ENCODE measurements at regions not wholly inside any gene's neighbourhood (a gene's known extent, or its start where the extent isn't known, plus 50 kb on each side); places are given as distances from the start of the nearest gene placed in this dataset.

DNA sequence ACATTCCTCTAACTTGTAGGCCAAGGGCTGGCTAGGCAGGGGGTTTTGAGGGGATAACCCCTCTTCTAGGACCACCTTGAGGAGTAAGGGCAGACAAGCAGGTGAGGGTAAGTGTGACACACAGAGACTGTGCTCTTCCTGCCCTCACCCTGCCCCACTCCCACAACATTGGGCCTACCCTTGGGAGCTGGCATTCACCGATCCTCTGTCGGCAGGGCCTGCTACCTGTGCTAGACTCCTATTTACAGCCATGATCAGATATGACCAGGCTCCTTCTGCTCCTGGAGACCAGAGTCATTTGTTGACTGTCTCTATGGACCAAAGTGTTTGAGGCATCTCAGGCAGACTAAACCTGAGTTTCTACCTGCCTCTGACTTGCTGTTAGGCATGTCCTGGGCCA lies 68.3 kb downstream of the SYF2 start:
- H3K4me3 ChIP-seq (ENCODE audit: low read depth, low read length): no peak overlapping the region
- no peak for DNase-seq (ENCODE audit: low read depth)
- TF ChIP-seq CTCF (IDR thresholded peaks at IDR 0.05; ENCODE audit: insufficient read depth, low read depth, low read length): no peak

GRCh38 chr1:25161981-25162380 lies 70.3 kb downstream of the SYF2 start:
- TF ChIP-seq CTCF (IDR thresholded peaks at IDR 0.05; ENCODE audit: insufficient read depth, low read depth, low read length): no peak
- no peak overlapping the region for H3K4me3 ChIP-seq (ENCODE audit: low read depth, low read length)
- peak; percentile 13 for DNase-seq (ENCODE audit: low read depth)

- DNase-seq (ENCODE audit: low read depth): no peak
- no peak overlapping the region for H3K4me3 ChIP-seq (ENCODE audit: low read depth, low read length)
- no peak for TF ChIP-seq CTCF (IDR thresholded peaks at IDR 0.05; ENCODE audit: insufficient read depth, low read depth, low read length)
Observed at GRCh38 chr1:25157846-25158245, 74.5 kb downstream of the SYF2 start.

DNA sequence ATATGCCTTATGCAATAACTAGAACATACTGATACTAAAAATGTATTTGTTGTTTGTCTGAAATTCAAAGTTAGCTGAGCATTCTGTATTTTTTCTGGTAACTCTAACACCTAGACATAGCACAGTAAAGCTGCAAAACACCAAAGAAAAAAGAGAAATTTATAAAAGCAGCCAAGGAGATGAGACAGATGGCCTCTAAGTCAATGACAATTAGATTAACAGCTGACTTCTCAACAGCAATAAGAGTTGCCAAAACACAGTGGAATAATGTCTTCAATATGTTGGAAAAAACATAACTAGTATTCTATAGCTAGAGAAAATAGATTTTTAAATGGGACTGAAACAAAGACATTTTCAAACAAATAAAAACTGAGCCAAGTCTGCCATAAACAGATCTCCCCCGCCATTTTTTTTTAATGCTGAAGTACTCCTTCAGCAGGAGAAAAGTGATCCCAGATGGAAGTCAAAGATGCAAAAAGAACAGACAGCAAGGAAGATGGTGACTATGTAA lies 81.3 kb downstream of the SYF2 start:
- H3K4me3 ChIP-seq (ENCODE audit: low read depth, low read length): no peak overlapping the region
- no peak for TF ChIP-seq CTCF (IDR thresholded peaks at IDR 0.05; ENCODE audit: insufficient read depth, low read depth, low read length)
- DNase-seq (ENCODE audit: low read depth): no peak

GRCh38 chr1:25148673-25149300 lies 83.5 kb downstream of the SYF2 start:
- peak; percentile 3 for DNase-seq (ENCODE audit: low read depth)
- H3K4me3 ChIP-seq (ENCODE audit: low read depth, low read length): no peak overlapping the region
- peak; percentile 38 for TF ChIP-seq CTCF (IDR thresholded peaks at IDR 0.05; ENCODE audit: insufficient read depth, low read depth, low read length)

GRCh38 chr1:25146451-25146855 lies 85.8 kb downstream of the SYF2 start:
- no peak for DNase-seq (ENCODE audit: low read depth)
- no peak for TF ChIP-seq CTCF (IDR thresholded peaks at IDR 0.05; ENCODE audit: insufficient read depth, low read depth, low read length)
- H3K4me3 ChIP-seq (ENCODE audit: low read depth, low read length): no peak overlapping the region

Data from fibroblast of villous mesenchyme (primary cell).